ENCODE measurements at regions not wholly inside any gene's neighbourhood (a gene's known extent, or its start where the extent isn't known, plus 50 kb on each side); places are given as distances from the start of the nearest gene placed in this dataset.

- H3K4me3 ChIP-seq (ENCODE audit: low read depth, low read length) = no peak overlapping the region
- no peak for DNase-seq (ENCODE audit: low read depth)
- TF ChIP-seq, protein P1, sequence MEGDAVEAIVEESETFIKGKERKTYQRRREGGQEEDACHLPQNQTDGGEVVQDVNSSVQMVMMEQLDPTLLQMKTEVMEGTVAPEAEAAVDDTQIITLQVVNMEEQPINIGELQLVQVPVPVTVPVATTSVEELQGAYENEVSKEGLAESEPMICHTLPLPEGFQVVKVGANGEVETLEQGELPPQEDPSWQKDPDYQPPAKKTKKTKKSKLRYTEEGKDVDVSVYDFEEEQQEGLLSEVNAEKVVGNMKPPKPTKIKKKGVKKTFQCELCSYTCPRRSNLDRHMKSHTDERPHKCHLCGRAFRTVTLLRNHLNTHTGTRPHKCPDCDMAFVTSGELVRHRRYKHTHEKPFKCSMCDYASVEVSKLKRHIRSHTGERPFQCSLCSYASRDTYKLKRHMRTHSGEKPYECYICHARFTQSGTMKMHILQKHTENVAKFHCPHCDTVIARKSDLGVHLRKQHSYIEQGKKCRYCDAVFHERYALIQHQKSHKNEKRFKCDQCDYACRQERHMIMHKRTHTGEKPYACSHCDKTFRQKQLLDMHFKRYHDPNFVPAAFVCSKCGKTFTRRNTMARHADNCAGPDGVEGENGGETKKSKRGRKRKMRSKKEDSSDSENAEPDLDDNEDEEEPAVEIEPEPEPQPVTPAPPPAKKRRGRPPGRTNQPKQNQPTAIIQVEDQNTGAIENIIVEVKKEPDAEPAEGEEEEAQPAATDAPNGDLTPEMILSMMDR (IDR thresholded peaks at IDR 0.05; ENCODE audit: control insufficient read depth, extremely low read depth, insufficient read depth) = no peak
Observed at GRCh38 chr16:49194537-49195236, 87.0 kb downstream of the CBLN1 start.

- TF ChIP-seq, protein P1 (IDR thresholded peaks at IDR 0.05; ENCODE audit: control insufficient read depth, extremely low read depth, insufficient read depth) = no peak
- no peak overlapping the region for H3K4me3 ChIP-seq (ENCODE audit: low read depth, low read length)
- DNase-seq (ENCODE audit: low read depth) = no peak
Observed at GRCh38 chr16:49193596-49193995, 88.0 kb downstream of the CBLN1 start.

GRCh38 chr16:49189286-49189685, 92.4 kb downstream of the CBLN1 start:
- TF ChIP-seq, protein P1 (IDR thresholded peaks at IDR 0.05; ENCODE audit: control insufficient read depth, extremely low read depth, insufficient read depth) = no peak
- no peak for DNase-seq (ENCODE audit: low read depth)
- H3K4me3 ChIP-seq (ENCODE audit: low read depth, low read length) = no peak overlapping the region

- TF ChIP-seq, protein P1 (IDR thresholded peaks at IDR 0.05; ENCODE audit: control insufficient read depth, extremely low read depth, insufficient read depth) = peak; percentile 37; the same call in 1 of the 2 replicates
- no peak for DNase-seq (ENCODE audit: low read depth)
- H3K4me3 ChIP-seq (ENCODE audit: low read depth, low read length) = no peak overlapping the region
Observed at GRCh38 chr16:49183911-49184310, 97.7 kb downstream of the CBLN1 start.

DNA sequence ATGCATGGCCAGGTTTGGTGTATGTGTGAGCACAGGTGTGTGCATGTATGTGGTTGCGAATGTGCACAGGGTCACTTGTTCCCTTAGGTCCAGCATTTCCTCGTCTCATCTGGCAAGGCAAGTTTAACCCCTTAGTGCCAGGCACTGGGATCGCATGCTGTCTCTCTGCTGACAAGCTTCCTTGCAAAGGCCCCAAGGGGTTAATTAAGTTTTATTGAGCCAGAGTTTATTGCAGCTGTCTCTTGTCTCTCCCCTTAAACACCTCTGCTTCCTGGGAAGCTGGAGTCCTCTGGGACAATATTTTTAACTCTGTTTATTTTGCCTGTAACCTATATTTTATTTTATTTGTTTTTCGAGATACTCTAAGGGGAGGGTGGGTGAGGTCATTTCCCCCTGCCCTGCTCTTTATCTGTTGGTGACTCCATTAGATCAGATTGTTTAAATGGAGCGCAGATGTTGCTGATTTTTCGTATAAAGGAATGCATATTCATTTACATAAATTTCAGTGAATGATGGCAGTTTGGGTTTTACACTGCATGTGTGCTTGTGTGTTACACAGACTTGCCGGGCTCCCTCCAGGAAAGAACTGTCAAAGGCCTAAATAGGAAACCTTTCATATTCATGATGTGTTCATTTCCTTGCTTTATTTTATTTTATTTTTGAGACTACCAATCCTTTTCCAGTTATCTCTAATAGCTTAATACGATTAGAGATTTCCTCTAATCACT, 99.7 kb downstream of the CBLN1 start:
- DNase-seq (ENCODE audit: low read depth) = peak; percentile 58
- TF ChIP-seq, protein P1 (IDR thresholded peaks at IDR 0.05; ENCODE audit: control insufficient read depth, extremely low read depth, insufficient read depth) = no peak
- H3K4me3 ChIP-seq (ENCODE audit: low read depth, low read length) = no peak overlapping the region

DNA sequence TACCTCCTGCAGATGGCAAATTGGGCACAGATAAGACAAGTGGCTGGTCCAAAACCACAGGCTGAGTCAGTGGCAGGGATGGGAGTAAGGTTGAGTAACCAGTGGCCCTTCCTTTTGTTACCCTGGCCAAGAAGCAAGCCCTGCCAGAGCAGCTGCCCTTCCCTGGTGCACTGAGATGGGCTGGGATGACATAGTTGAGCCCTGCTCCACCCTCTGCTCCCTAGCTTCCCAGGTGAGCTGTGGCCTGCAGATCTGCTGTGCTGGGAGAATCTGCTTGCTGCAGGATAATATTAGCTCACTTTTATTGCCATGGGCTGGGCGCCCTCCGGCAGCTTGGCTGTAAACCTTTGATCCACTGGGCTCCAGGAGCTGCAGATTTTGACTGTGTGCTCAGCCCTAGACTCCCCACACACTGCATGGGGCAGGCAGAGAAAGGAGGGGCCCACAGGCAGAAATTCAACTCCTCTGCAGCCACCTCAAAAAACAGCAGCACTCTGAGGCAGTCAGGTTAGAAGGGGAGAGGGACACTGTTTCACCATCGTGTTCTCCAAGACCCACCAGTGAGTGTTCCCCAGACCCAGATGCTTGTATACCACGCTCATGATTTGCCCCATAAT, 101.8 kb downstream of the CBLN1 start:
- no peak for DNase-seq (ENCODE audit: low read depth)
- H3K4me3 ChIP-seq (ENCODE audit: low read depth, low read length) = no peak overlapping the region
- TF ChIP-seq, protein P1 (IDR thresholded peaks at IDR 0.05; ENCODE audit: control insufficient read depth, extremely low read depth, insufficient read depth) = no peak
